Kidney (tissue), 13 donors: ENCODE measurements at regions not wholly inside any gene's neighbourhood (a gene's known extent, or its start where the extent isn't known, plus 50 kb on each side); places are given as distances from the start of the nearest gene placed in this dataset.

ENCODE experiments used
- DNase-seq, 5 donors: peaks; one replicate each; pipeline ENCODE4 v3.0.0-alpha.2; 2013 to 2020
- FAIRE-seq: peaks from 2 replicates; lab custom pipeline; 2012; peaks lifted over from hg19 to GRCh38; lab: Jason Lieb, UNC
- H3K27ac ChIP-seq, 2 donors: one replicate each; pipeline ENCODE4 v1.7.0; 2013; ENCODE audit warnings: low read depth in 2 of 2, low read length in 2 of 2, inconsistent platforms in 1 of 2
- H3K27me3 ChIP-seq: one replicate; pipeline ENCODE4 v1.7.1; 2013; ENCODE audit warnings: low read length, inconsistent platforms; ENCODE audit not compliant: control insufficient read depth, insufficient read depth
- H3K36me3 ChIP-seq, 3 donors: one replicate each; pipeline versions ENCODE4 v1.7.0 to v1.7.1; 2013; ENCODE audit warnings: low read length in 3 of 3, control low read depth in 1 of 3, inconsistent platforms in 1 of 3; ENCODE audit not compliant: insufficient read depth in 3 of 3, control insufficient read depth in 2 of 3
- H3K4me1 ChIP-seq, 3 donors: one replicate each; pipeline versions ENCODE4 v1.7.0 to v1.7.1; 2013; ENCODE audit warnings: low read length in 3 of 3, inconsistent platforms in 1 of 3, low read depth in 1 of 3; ENCODE audit not compliant: control insufficient read depth in 2 of 3, insufficient read depth in 2 of 3
- H3K4me3 ChIP-seq, 3 donors: one replicate each; pipeline versions ENCODE4 v1.7.0 to v1.8.1; 2013; ENCODE audit warnings: low read length in 3 of 3, control low read depth in 1 of 3, inconsistent platforms in 1 of 3
- H3K9ac ChIP-seq, 3 donors: one replicate each; pipeline versions ENCODE4 v1.7.0 to v1.7.1; 2013; ENCODE audit warnings: low read length in 3 of 3, control low read depth in 1 of 3, inconsistent platforms in 1 of 3
- H3K9me3 ChIP-seq, 3 donors: one replicate each; pipeline versions ENCODE4 v1.7.0 to v1.7.1; 2013; ENCODE audit warnings: low read length in 3 of 3, control low read depth in 1 of 3, inconsistent platforms in 1 of 3; ENCODE audit not compliant: control insufficient read depth in 2 of 3, insufficient read depth in 1 of 3
- intact Hi-C: fragments of 100-400 bp; cut with DNase I; formaldehyde crosslinking; loops from one replicate; pipeline ENCODE4 v1.11.1; 2022
- TF ChIP-seq, protein P1 (sequence below): IDR thresholded peaks from 3 replicates; pipeline ENCODE4 v1.5.1; 2012; ENCODE audit warnings: mild to moderate bottlenecking, moderate library complexity, borderline replicate concordance; ENCODE audit not compliant: insufficient read depth; ENCODE audit errors: extremely low read depth
- donor health status: control.
- donor health status: control.
- donor health status: control.
- donor health status: control.
- donor health status: control.
- donor health status: DM: yes; HTN: yes; CAD: no.
- donor health status: Normal renal cell carcinoma (clear cell type).

- Histone ChIP-seq H3K27me3 (no peaks in the 10 kb centered on the region), H3K9me3 (peaks cover 0 to 7% (median 0%) of the 10 kb centered on the region in 3 donors), H3K4me1 (no peaks in the 10 kb centered on the region), H3K9ac (no peak overlapping the region), H3K36me3 (no peaks in the 10 kb centered on the region), H3K27ac (no peak overlapping the region), H3K4me3 (no peak overlapping the region)
- no peak for FAIRE-seq
- intact Hi-C loops, result no loop called here
- DNase-seq, result no peak
- TF ChIP-seq, protein P1, sequence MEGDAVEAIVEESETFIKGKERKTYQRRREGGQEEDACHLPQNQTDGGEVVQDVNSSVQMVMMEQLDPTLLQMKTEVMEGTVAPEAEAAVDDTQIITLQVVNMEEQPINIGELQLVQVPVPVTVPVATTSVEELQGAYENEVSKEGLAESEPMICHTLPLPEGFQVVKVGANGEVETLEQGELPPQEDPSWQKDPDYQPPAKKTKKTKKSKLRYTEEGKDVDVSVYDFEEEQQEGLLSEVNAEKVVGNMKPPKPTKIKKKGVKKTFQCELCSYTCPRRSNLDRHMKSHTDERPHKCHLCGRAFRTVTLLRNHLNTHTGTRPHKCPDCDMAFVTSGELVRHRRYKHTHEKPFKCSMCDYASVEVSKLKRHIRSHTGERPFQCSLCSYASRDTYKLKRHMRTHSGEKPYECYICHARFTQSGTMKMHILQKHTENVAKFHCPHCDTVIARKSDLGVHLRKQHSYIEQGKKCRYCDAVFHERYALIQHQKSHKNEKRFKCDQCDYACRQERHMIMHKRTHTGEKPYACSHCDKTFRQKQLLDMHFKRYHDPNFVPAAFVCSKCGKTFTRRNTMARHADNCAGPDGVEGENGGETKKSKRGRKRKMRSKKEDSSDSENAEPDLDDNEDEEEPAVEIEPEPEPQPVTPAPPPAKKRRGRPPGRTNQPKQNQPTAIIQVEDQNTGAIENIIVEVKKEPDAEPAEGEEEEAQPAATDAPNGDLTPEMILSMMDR, result no peak
These were observed 327.7 kb upstream of the CDH11 start for GRCh38 chr16:65449526-65449925.

GRCh38 chr16:65446427-65446826, 324.6 kb upstream of the CDH11 start:
- Histone ChIP-seq H3K27me3 (no peaks in the 10 kb centered on the region), H3K36me3 (no peaks in the 10 kb centered on the region), H3K27ac (no peak overlapping the region), H3K4me1 (no peaks in the 10 kb centered on the region), H3K4me3 (no peak overlapping the region), H3K9me3 (peaks cover 0 to 7% (median 0%) of the 10 kb centered on the region in 3 donors), H3K9ac (no peak overlapping the region)
- FAIRE-seq (no peak), DNase-seq (peak in 1 of 5 donors; percentile 13)
- TF ChIP-seq, protein P1, result no peak
- intact Hi-C loops, result no loop called here

DNA sequence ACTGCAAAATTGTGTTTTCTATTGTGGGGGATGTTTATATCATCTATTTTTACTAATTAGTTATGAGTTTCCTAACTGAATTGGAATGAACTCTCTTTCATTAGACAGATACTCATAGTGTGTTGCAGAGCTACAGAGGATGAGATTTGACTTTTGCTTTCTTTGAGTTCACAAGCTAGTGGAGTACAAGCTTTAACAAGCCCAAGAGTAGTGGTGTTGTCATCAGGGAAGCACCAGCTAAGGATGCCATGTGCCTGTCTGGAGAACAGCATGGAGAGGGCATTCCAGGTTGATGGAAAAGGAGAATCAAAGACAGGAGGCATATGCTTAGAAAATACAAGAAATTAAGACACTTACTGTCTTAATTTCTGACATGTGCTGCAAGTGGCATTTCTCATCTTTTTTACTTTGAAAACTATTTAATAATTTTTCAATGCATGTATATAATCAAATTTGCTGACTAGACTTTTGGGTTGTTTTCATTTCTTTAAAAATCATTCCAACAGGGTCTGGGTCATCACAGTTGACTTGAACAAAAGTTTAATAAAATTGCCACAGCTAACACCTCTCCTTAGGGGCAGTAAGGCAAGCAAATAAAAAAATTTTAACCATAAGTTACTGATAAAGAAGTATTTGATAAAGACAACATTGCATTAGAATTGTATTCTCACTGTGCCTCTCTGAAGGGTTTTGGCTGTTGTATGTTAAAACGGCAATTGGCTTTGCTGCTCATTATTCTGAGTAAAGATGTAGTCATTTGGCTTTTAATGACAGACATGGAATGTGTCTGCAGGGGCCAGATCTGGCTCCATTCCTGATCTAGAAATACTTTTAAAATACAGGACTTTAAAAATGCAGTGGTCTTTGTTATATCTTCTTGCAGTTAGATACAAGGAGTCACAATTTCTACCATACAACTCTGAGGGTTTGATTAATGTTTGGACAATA, 323.7 kb upstream of the CDH11 start:
- intact Hi-C loops, result no loop called here
- no peaks in the 10 kb centered on the region for H3K36me3 ChIP-seq
- no peaks in the 10 kb centered on the region for H3K27me3 ChIP-seq
- no peak overlapping the region for H3K27ac ChIP-seq
- FAIRE-seq, result no peak
- no peaks in the 10 kb centered on the region for H3K4me1 ChIP-seq
- no peak overlapping the region for H3K4me3 ChIP-seq
- TF ChIP-seq, protein P1, result no peak
- no peak overlapping the region for H3K9ac ChIP-seq
- DNase-seq, result peak in 2 of 5 donors; percentile 5 to 29
- H3K9me3 ChIP-seq, result peaks cover 0 to 7% (median 0%) of the 10 kb centered on the region in 3 donors
